ENCODE measurements at regions not wholly inside any gene's neighbourhood (a gene's known extent, or its start where the extent isn't known, plus 50 kb on each side); places are given as distances from the start of the nearest gene placed in this dataset.

DNA sequence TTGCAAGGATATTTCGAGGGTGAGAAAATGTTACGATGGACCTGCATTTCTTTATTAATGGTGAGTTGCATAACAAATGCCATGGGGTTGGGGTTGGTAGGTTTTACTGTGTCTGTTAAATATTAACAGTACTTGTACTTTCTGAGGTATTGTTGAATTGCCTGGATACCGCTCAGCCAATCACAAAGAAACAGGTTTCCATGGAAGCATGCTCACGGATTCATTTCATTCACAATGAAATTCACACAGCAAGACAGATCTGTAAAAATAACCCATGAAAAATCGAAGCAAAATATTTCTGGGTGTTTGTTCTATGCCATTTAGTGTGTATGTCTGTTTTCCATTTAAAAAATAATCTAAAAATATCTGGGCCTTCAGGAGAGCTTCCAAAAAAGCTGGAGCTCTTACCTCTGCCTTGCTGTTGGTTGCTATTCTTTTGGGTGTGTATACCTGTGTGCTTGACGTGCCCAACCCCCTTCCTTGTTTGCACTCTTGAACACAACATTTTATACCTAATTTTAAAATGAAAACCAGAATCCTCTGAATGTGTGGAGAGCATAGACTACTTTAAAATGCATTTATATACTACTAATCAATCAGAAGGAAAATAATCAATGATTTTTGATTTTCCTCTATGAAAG, 479.8 kb upstream of the TBL1XR1 start:
- FAIRE-seq (no peak), DNase-seq (ENCODE audit: low read depth in 1 of 2, low spot score in 2 of 2) (no peak)
- no peak overlapping the region for H3K4me2 ChIP-seq (ENCODE audit: insufficient read depth in 1 of 2, low read depth in 2 of 2, low read length in 2 of 2)
- CTCF ChIA-PET (ENCODE audit: partially characterized antibody): no interaction called here
- no peak overlapping the region for H2AK5ac ChIP-seq (ENCODE audit: low read depth, low read length)
- H4K20me1 ChIP-seq (replicated peaks in 1 of 2; ENCODE audit: control insufficient read depth in 1 of 2, insufficient read depth in 2 of 2, low read length in 2 of 2): no peaks in the 10 kb centered on the region
- H3K36me3 ChIP-seq (ENCODE audit: control insufficient read depth in 2 of 4, insufficient read depth in 4 of 4, low read length in 3 of 4): no peaks in the 10 kb centered on the region
- H3K4me1 ChIP-seq (replicated peaks in 1 of 4; ENCODE audit: control insufficient read depth in 3 of 4, insufficient read depth in 4 of 4, low read length in 3 of 4): no peaks in the 10 kb centered on the region
- no peak overlapping the region for H4K91ac ChIP-seq (replicated peaks; ENCODE audit: insufficient read length, low read length)
- H4K5ac ChIP-seq (ENCODE audit: insufficient read length, low read depth, low read length): no peak overlapping the region
- H2BK5ac ChIP-seq (ENCODE audit: low read depth, low read length): no peak overlapping the region
- no peak overlapping the region for H2BK12ac ChIP-seq (ENCODE audit: low read depth, low read length)
- no peak overlapping the region for H3K27ac ChIP-seq (ENCODE audit: low read depth, low read length)
- POLR2A ChIA-PET (ENCODE audit: partially characterized antibody): no interaction called here
- TF ChIP-seq NANOG (IDR thresholded peaks at IDR 0.05; ENCODE audit: insufficient read depth, low read depth, low read length, poor library complexity, severe bottlenecking) (no peak), CTBP2 (IDR thresholded peaks at IDR 0.05; ENCODE audit: borderline replicate concordance, insufficient read depth, insufficient read length, low read length) (no peak), SP1 (IDR thresholded peaks at IDR 0.05; ENCODE audit: low read depth, low read length) (no peak), TAF1 (IDR thresholded peaks at IDR 0.05; ENCODE audit: low read depth, low read length) (no peak), PHF8 (conservative IDR thresholded peaks at IDR 0.05; ENCODE audit: low read depth, low read length) (no peak), KDM1A (IDR thresholded peaks at IDR 0.05; ENCODE audit: borderline replicate concordance, low read length) (no peak), SRF (IDR thresholded peaks at IDR 0.05; ENCODE audit: low read depth, low read length) (no peak), POLR2A (IDR thresholded peaks at IDR 0.05; ENCODE audit: control extremely low read depth in 1 of 2, low read depth in 2 of 2, low read length in 2 of 2) (no peak)
- no peak overlapping the region for H3K4me3 ChIP-seq (ENCODE audit: extremely low read depth in 1 of 4, insufficient read depth in 2 of 4, low read depth in 3 of 4, low read length in 4 of 4)
- H3K23ac ChIP-seq (ENCODE audit: insufficient read length): no peak overlapping the region
- no peak overlapping the region for H3K9ac ChIP-seq (replicated peaks in 1 of 4; ENCODE audit: extremely low read depth in 1 of 4, low read depth in 3 of 4, low read length in 3 of 4)
- H3K9me3 ChIP-seq (ENCODE audit: insufficient read depth in 2 of 2, low read depth in 1 of 2, low read length in 1 of 2): no peaks in the 10 kb centered on the region
- H4K8ac ChIP-seq (ENCODE audit: extremely low read depth, insufficient read depth, low read length): no peak overlapping the region
- H2AFZ ChIP-seq (ENCODE audit: low read length): 0 out of 2 replicates have a peak overlapping the region, but pooled peaks have one; percentile 4
- H2BK120ac ChIP-seq (replicated peaks; ENCODE audit: low read depth, low read length): no peak overlapping the region
- H3K14ac ChIP-seq (ENCODE audit: insufficient read length): no peak overlapping the region
- no peaks in the 10 kb centered on the region for H3K79me1 ChIP-seq (ENCODE audit: low read depth, low read length)
- H2BK15ac ChIP-seq (ENCODE audit: low read length): no peak overlapping the region
- 82% methylated on average over 6 of the region's 6 CpGs; no CpG with 5 or more reads in 1 of the 2 experiments for whole genome bisulfite sequencing, 2 experiments (ENCODE audit: extremely low coverage in 1 of 2, insufficient coverage in 1 of 2, insufficient read length in 1 of 2, insufficient replicate concordance in 2 of 2, low coverage in 1 of 2, low lambda C conversion rate in 2 of 2, missing lambda C conversion rate in 1 of 2)
- H3K27me3 ChIP-seq (replicated peaks in 1 of 4; ENCODE audit: control insufficient read depth in 3 of 4, extremely low read depth in 1 of 4, insufficient read depth in 3 of 4, low read length in 3 of 4): no peaks in the 10 kb centered on the region
- no peak overlapping the region for H3K4ac ChIP-seq (replicated peaks; ENCODE audit: insufficient read length, low read depth, low read length)
- H3K18ac ChIP-seq (ENCODE audit: extremely low read depth, low read length): no peak overlapping the region
- no peaks in the 10 kb centered on the region for H3K23me2 ChIP-seq (ENCODE audit: low read depth, low read length)
- H3K79me2 ChIP-seq (ENCODE audit: control insufficient read depth in 1 of 2, insufficient read depth in 2 of 2, low read length in 2 of 2): no peaks in the 10 kb centered on the region
- H3K56ac ChIP-seq (replicated peaks; ENCODE audit: insufficient read length, low read depth, low read length): no peak overlapping the region
- H2BK20ac ChIP-seq (ENCODE audit: low read length): no peak overlapping the region
